Panc1 (cell line): ENCODE measurements at regions not wholly inside any gene's neighbourhood (a gene's known extent, or its start where the extent isn't known, plus 50 kb on each side); places are given as distances from the start of the nearest gene placed in this dataset.

Experiments
- ATAC-seq: fragments of 200-7000 bp; cut with Tn5 transposase; 2 replicates; pipeline ENCODE4 v1.9.1; 2020; ENCODE audit warnings: mild to moderate bottlenecking, moderate library complexity
- BruUV-seq: library from RNA; stranded (reverse); fragments of 400-500 nt; replicated peaks from 2 replicates; lab custom pipeline; 2021; lab: Mats Ljungman, UMichigan
- CTCF ChIA-PET: fragments of 300-600 bp; sonication (Branson Sonifier 250); formaldehyde crosslinking; loops from one replicate; lab custom pipeline; 2022; ENCODE audit warnings: antibody characterized with exemption; lab: Charles Lee
- POLR2A ChIA-PET: fragments of 300-600 bp; sonication (Branson Sonifier 250); formaldehyde crosslinking; loops from one replicate; lab custom pipeline; 2022; ENCODE audit warnings: antibody characterized with exemption; lab: Charles Lee
- DNase-seq: peaks from one replicate; pipeline ENCODE4 v3.0.0-alpha.2; 2010; ENCODE audit warnings: low read depth, low spot score
- H3K27ac ChIP-seq: 2 replicates; pipeline ENCODE4 v1.5.1; 2011; ENCODE audit warnings: mild to moderate bottlenecking, low read length, inconsistent platforms
- H3K27me3 ChIP-seq: fragments of 200-500 bp; sonication (Bioruptor generic); 2 replicates; pipeline ENCODE4 v1.6.0; 2014; ENCODE audit warnings: low read length, inconsistent platforms; ENCODE audit not compliant: control insufficient read depth, insufficient read depth
- H3K36me3 ChIP-seq: fragments of 200-500 bp; sonication (Bioruptor generic); 2 replicates; pipeline ENCODE4 v1.5.1; 2014; ENCODE audit warnings: inconsistent platforms, mild to moderate bottlenecking, low read length, moderate library complexity; ENCODE audit not compliant: control insufficient read depth, insufficient read depth
- H3K4me1 ChIP-seq: 2 replicates; pipeline ENCODE4 v1.5.1; 2011; ENCODE audit warnings: inconsistent platforms, mild to moderate bottlenecking, low read length, moderate library complexity; ENCODE audit not compliant: control insufficient read depth, insufficient read depth
- H3K4me3 ChIP-seq, 2 experiments: 2 replicates each; pipeline ENCODE4 v1.5.1; 2011 to 2012; ENCODE audit warnings: low read depth in 2 of 2, low read length in 2 of 2, mild to moderate bottlenecking in 2 of 2, inconsistent platforms in 1 of 2, moderate library complexity in 1 of 2
- H3K9me3 ChIP-seq: fragments of 200-500 bp; sonication (Bioruptor generic); 2 replicates; pipeline ENCODE4 v1.5.1; 2014; ENCODE audit warnings: low read depth, mild to moderate bottlenecking, inconsistent platforms, low read length, moderate library complexity; ENCODE audit not compliant: control insufficient read depth, insufficient read depth
- POLR2AphosphoS5 ChIP-seq: IDR thresholded peaks from 2 replicates; pipeline ENCODE4 v1.6.1; 2012; ENCODE audit warnings: mild to moderate bottlenecking, low read depth, low read length, moderate library complexity
- REST ChIP-seq, 2 experiments: IDR thresholded peaks; 2 replicates each; pipeline ENCODE4 v1.6.1; 2011 to 2012; ENCODE audit warnings: low read depth in 2 of 2, control low read depth in 1 of 2, low read length in 1 of 2, mild to moderate bottlenecking in 1 of 2, moderate library complexity in 1 of 2; ENCODE audit not compliant: insufficient read depth in 1 of 2
- SIN3A ChIP-seq: IDR thresholded peaks from 2 replicates; pipeline ENCODE4 v1.6.1; 2012; ENCODE audit warnings: low read depth, mild to moderate bottlenecking, low read length, moderate library complexity, borderline replicate concordance; ENCODE audit not compliant: insufficient read depth
- TCF7L2 ChIP-seq: IDR thresholded peaks from 2 replicates; pipeline ENCODE4 v1.6.1; 2011; ENCODE audit warnings: mild to moderate bottlenecking, low read depth, low read length, inconsistent platforms
- in situ Hi-C: cut with HindIII; loops from 2 replicates; pipeline ENCODE4 v1.10.0; 2016; ENCODE audit warnings: low sequenced_read_pairs, low pct_unique_long_range_greater_than_20kb
- intact Hi-C: fragments of 100-400 bp; cut with micrococcal nuclease; formaldehyde crosslinking; loops from one replicate; pipeline ENCODE4 v1.10.0; 2022; ENCODE audit not compliant: unreplicated experiment
- TF ChIP-seq, protein P1 (sequence below): fragments of 450-650 bp; IDR thresholded peaks from 2 replicates; pipeline ENCODE4 v1.5.1; 2017; ENCODE audit warnings: mild to moderate bottlenecking

DNA sequence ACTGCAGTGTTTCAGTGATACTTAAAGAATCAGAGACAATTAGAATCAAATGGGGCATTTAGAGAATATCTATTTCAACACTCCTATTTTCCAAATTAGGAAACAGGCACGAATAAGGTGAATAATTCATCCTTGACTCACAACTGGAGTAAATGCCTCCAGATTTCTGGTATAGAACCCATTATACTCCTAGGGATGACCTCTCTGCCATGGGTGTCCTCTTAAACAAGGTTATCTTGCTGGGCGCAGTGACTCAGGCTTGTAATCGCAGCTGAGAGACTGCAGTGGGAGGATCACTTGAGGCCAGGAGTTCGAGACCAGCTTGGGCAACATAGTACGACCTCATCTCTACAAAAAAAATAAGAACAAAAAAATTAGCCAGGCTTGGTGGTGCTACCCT lies 139.8 kb upstream of the ELAC2 start:
- in situ Hi-C loops, result no loop called here
- intact Hi-C loops, result no loop called here
- ChIA-PET CTCF (no interaction called here), POLR2A (no interaction called here)
- Histone ChIP-seq H3K27me3 (no peaks in the 10 kb centered on the region), H3K36me3 (no peaks in the 10 kb centered on the region), H3K4me3 (no peak overlapping the region), H3K27ac (no peak overlapping the region), H3K4me1 (no peaks in the 10 kb centered on the region), H3K9me3 (no peaks in the 10 kb centered on the region)
- ATAC-seq (no peak), DNase-seq (no peak)
- BruUV-seq, result no TSS peak
- no peak for TF ChIP-seq SIN3A
- TF ChIP-seq REST (IDR thresholded peaks at IDR 0.05; ENCODE audit: insufficient read depth in 1 of 2, low read depth in 2 of 2, low read length in 1 of 2), result no peak
- TF ChIP-seq POLR2AphosphoS5, result no peak
- no peak for TF ChIP-seq TCF7L2
- TF ChIP-seq, protein P1, sequence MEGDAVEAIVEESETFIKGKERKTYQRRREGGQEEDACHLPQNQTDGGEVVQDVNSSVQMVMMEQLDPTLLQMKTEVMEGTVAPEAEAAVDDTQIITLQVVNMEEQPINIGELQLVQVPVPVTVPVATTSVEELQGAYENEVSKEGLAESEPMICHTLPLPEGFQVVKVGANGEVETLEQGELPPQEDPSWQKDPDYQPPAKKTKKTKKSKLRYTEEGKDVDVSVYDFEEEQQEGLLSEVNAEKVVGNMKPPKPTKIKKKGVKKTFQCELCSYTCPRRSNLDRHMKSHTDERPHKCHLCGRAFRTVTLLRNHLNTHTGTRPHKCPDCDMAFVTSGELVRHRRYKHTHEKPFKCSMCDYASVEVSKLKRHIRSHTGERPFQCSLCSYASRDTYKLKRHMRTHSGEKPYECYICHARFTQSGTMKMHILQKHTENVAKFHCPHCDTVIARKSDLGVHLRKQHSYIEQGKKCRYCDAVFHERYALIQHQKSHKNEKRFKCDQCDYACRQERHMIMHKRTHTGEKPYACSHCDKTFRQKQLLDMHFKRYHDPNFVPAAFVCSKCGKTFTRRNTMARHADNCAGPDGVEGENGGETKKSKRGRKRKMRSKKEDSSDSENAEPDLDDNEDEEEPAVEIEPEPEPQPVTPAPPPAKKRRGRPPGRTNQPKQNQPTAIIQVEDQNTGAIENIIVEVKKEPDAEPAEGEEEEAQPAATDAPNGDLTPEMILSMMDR, result no peak

DNA sequence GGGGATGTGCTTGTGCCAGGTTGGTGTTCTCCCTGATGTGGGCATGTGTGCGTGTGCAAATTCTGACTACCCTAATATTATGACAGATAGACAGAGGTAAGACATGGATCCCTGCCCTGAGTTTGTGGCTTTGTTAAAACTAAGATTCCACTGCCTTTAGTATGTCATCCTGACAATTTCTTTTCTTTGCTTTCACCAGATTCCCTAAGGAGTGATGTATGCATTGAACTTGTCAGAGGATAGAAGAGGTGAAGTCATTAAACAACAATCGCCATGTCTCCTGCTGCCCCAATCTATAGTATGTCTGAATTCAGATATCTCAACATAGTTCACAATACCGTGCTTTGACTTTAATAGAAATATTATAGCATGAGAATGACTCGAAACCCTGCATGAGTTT lies 137.1 kb upstream of the ELAC2 start:
- no peaks in the 10 kb centered on the region for H3K4me1 ChIP-seq
- no TSS peak for BruUV-seq
- intact Hi-C loops, result no loop called here
- no peak overlapping the region for H3K27ac ChIP-seq
- TF ChIP-seq REST (IDR thresholded peaks at IDR 0.05; ENCODE audit: insufficient read depth in 1 of 2, low read depth in 2 of 2, low read length in 1 of 2) (no peak), SIN3A (no peak), POLR2AphosphoS5 (no peak), TCF7L2 (no peak)
- TF ChIP-seq, protein P1, result no peak
- CTCF ChIA-PET, result no interaction called here
- POLR2A ChIA-PET, result no interaction called here
- no peaks in the 10 kb centered on the region for H3K27me3 ChIP-seq
- no peaks in the 10 kb centered on the region for H3K36me3 ChIP-seq
- H3K9me3 ChIP-seq, result no peaks in the 10 kb centered on the region
- H3K4me3 ChIP-seq, result no peak overlapping the region
- no peak for ATAC-seq
- in situ Hi-C loops, result no loop called here
- no peak for DNase-seq
